K562 (cell line): ENCODE measurements at regions not wholly inside any gene's neighbourhood (a gene's known extent, or its start where the extent isn't known, plus 50 kb on each side); places are given as distances from the start of the nearest gene placed in this dataset.

Experiments used
- ATAC-seq: fragments of 200-7000 bp; cut with Tn5 transposase; 3 replicates; pipeline ENCODE4 v1.9.1; 2020; ENCODE audit warnings: moderate library complexity
- BruUV-seq: library from RNA; stranded (reverse); fragments of 400-500 nt; replicated peaks from 2 replicates; lab custom pipeline; 2021; lab: Mats Ljungman, UMichigan
- CTCF ChIA-PET: fragments of 300-600 bp; formaldehyde crosslinking; extraction: SDS; loops from one replicate; lab custom pipeline; 2021; ENCODE audit warnings: low intra/inter-chr PET ratio; lab: Yijun Ruan, JAX
- POLR2A ChIA-PET: fragments of 300-600, 350-650 bp; sonication (Branson Sonifier 250); formaldehyde crosslinking; extraction: SDS; loops from one replicate; lab custom pipeline; 2021; ENCODE audit warnings: antibody characterized with exemption, inconsistent platforms; lab: Yijun Ruan, JAX
- DNase-seq, 4 experiments: peaks; one replicate each; pipeline versions ENCODE4 v3.0.0 to v3.0.0-alpha.2; 2011 to 2018; ENCODE audit warnings: low spot score in 3 of 4, mixed read lengths in 3 of 4; ENCODE audit errors: extremely low read depth in 1 of 4
- FAIRE-seq: peaks from 2 replicates; lab custom pipeline; 2011; peaks lifted over from hg19 to GRCh38; lab: Jason Lieb, UNC
- H2AFZ ChIP-seq: 2 replicates; pipeline ENCODE4 v1.6.0; 2011; ENCODE audit warnings: low read depth, low read length, control low read depth, inconsistent platforms
- H3K27ac ChIP-seq: fragments of 200-600 bp; 3 replicates; pipeline ENCODE4 v1.8.0; 2011; ENCODE audit warnings: low read depth, mild to moderate bottlenecking, control low read depth, inconsistent platforms, low read length, moderate library complexity, mixed read lengths; ENCODE audit errors: extremely low read depth
- H3K27me3 ChIP-seq, 2 experiments: fragments of 300-600 bp in 1 of 2; 2 replicates in 1 of 2; 3 replicates in 1 of 2; pipeline versions ENCODE4 v1.6.0 to v1.8.0; 2011; ENCODE audit warnings: inconsistent platforms in 2 of 2, low read length in 2 of 2, mild to moderate bottlenecking in 1 of 2, mixed read lengths in 1 of 2, moderate library complexity in 1 of 2; ENCODE audit not compliant: control insufficient read depth in 2 of 2, insufficient read depth in 2 of 2
- H3K36me3 ChIP-seq: fragments of 300-600 bp; 3 replicates; pipeline ENCODE4 v1.8.0; 2011; ENCODE audit warnings: mild to moderate bottlenecking, low read length, inconsistent platforms; ENCODE audit not compliant: control insufficient read depth, insufficient read depth
- H3K4me1 ChIP-seq, 2 experiments: fragments of 200-600 bp in 1 of 2; replicated peaks in 1 of 2; 2 replicates in 1 of 2; 3 replicates in 1 of 2; pipeline versions ENCODE4 v1.5.1 to v1.8.0; 2011; ENCODE audit warnings: inconsistent platforms in 2 of 2, low read length in 2 of 2, mild to moderate bottlenecking in 1 of 2, mixed read lengths in 1 of 2, moderate library complexity in 1 of 2; ENCODE audit not compliant: control insufficient read depth in 2 of 2, insufficient read depth in 2 of 2
- H3K4me2 ChIP-seq: 2 replicates; pipeline ENCODE4 v1.6.1; 2011; ENCODE audit warnings: low read length, control low read depth, inconsistent platforms, mixed read lengths; ENCODE audit not compliant: insufficient read depth
- H3K4me3 ChIP-seq: fragments of 200-600 bp; sonication (generic), shearing (Covaris generic); 2 replicates; pipeline ENCODE4 v1.5.1; 2016; ENCODE audit warnings: control low read depth, inconsistent platforms
- H3K79me2 ChIP-seq: fragments of 200-600 bp; 3 replicates; pipeline ENCODE4 v1.8.0; 2011; ENCODE audit warnings: low read length, inconsistent platforms; ENCODE audit not compliant: control insufficient read depth, insufficient read depth
- H3K9ac ChIP-seq, 2 experiments: 2 replicates each; pipeline versions ENCODE4 v1.6.0 to v1.6.1; 2011; ENCODE audit warnings: low read depth in 2 of 2, low read length in 2 of 2, control low read depth in 1 of 2, inconsistent platforms in 1 of 2, mild to moderate bottlenecking in 1 of 2, mixed read lengths in 1 of 2; ENCODE audit not compliant: insufficient read depth in 1 of 2
- H3K9me1 ChIP-seq: one replicate; pipeline ENCODE4 v1.6.0; 2011; ENCODE audit warnings: inconsistent platforms, mild to moderate bottlenecking, low read length, moderate library complexity; ENCODE audit not compliant: control insufficient read depth, insufficient read depth
- H3K9me3 ChIP-seq: replicated peaks from 2 replicates; pipeline ENCODE4 v1.5.1; 2011; ENCODE audit warnings: low read depth, low read length, inconsistent platforms; ENCODE audit not compliant: control insufficient read depth, insufficient read depth
- H4K20me1 ChIP-seq: replicated peaks from 2 replicates; pipeline ENCODE4 v1.6.1; 2011; ENCODE audit warnings: low read length, inconsistent platforms, mixed read lengths; ENCODE audit not compliant: control insufficient read depth, insufficient read depth
- DIDO1 ChIP-seq: fragments of 450-650 bp; IDR thresholded peaks from 2 replicates; pipeline ENCODE4 v1.6.1; 2016; ENCODE audit warnings: low read depth, missing biosample characterization, missing genetic modification characterization
- MAFG ChIP-seq: fragments of 450-650 bp; conservative IDR thresholded peaks from 2 replicates; pipeline ENCODE4 v1.6.1; 2016; ENCODE audit warnings: missing genetic modification characterization, missing compliant biosample characterization
- PHB ChIP-seq: fragments of 250-450 bp; sonication (Bioruptor Pico); IDR thresholded peaks from 2 replicates; pipeline ENCODE4 v1.5.0; 2021
- PPARD ChIP-seq: fragments of 250-450 bp; sonication (Bioruptor Pico); IDR thresholded peaks from 2 replicates; pipeline ENCODE4 v1.8.0; 2022; ENCODE audit warnings: inconsistent platforms, mild to moderate bottlenecking, moderate library complexity
- SIX5 ChIP-seq, 2 experiments: IDR thresholded peaks; 2 replicates each; pipeline ENCODE4 v1.6.1; 2011; ENCODE audit warnings: low read length in 2 of 2, borderline replicate concordance in 1 of 2, low read depth in 1 of 2, mild to moderate bottlenecking in 1 of 2, moderate library complexity in 1 of 2; ENCODE audit not compliant: insufficient read depth in 1 of 2
- ZNF134 ChIP-seq: fragments of 250-450 bp; sonication (Bioruptor Pico); conservative IDR thresholded peaks from 2 replicates; pipeline ENCODE4 v1.4.0; 2020
- ZNF239 ChIP-seq: fragments of 250-450 bp; sonication (Bioruptor Pico); IDR thresholded peaks from 2 replicates; pipeline ENCODE4 v1.4.0; 2020; ENCODE audit warnings: mild to moderate bottlenecking
- ZNF384 ChIP-seq: IDR thresholded peaks from 2 replicates; pipeline ENCODE4 v1.6.1; 2012; ENCODE audit warnings: low read depth, low read length, improper control_type of control experiment
- ZNF436 ChIP-seq: fragments of 250-450, 450-650 bp; sonication (Bioruptor Pico); formaldehyde crosslinking; IDR thresholded peaks from 2 replicates; pipeline ENCODE4 v1.7.0; 2020; ENCODE audit warnings: mild to moderate bottlenecking
- ZNF551 ChIP-seq: fragments of 250-450 bp; sonication (Bioruptor Pico); IDR thresholded peaks from 2 replicates; pipeline ENCODE4 v1.5.0; 2021; ENCODE audit warnings: mild to moderate bottlenecking, moderate library complexity
- ZSCAN32 ChIP-seq: fragments of 450-650 bp; formaldehyde crosslinking; IDR thresholded peaks from 2 replicates; pipeline ENCODE4 v1.4.0; 2020; ENCODE audit warnings: mild to moderate bottlenecking, moderate library complexity
- WGBS: fragments of 100-300 bp; shearing (Covaris generic); methylation state at CpG from one replicate; pipeline ENCODE4 v1.1.6; 2016; ENCODE audit warnings: low coverage, mixed read lengths; ENCODE audit not compliant: insufficient coverage; ENCODE audit errors: missing lambda C conversion rate; 5-methylcytosine and 5-hydroxymethylcytosine counted together
- in situ Hi-C: fragments of 300-500 bp; cut with MboI; formaldehyde crosslinking; loops from 4 replicates; pipeline ENCODE4 v1.15.0; 2018; ENCODE audit warnings: inconsistent platforms, mixed read lengths
- intact Hi-C: fragments of 100-400 bp; cut with micrococcal nuclease; formaldehyde crosslinking; loops from 2 replicates; pipeline ENCODE4 v1.14.2; 2022
- TF ChIP-seq, protein P1 (sequence below): IDR thresholded peaks from 2 replicates; pipeline ENCODE4 v1.6.1; 2012; ENCODE audit warnings: low read depth, low read length, improper control_type of control experiment, borderline replicate concordance
- TF ChIP-seq, protein P2 (sequence below): fragments of 450-650 bp; formaldehyde crosslinking; IDR thresholded peaks from 2 replicates; pipeline ENCODE4 v1.4.0; 2020; ENCODE audit warnings: mild to moderate bottlenecking, moderate library complexity
- TF ChIP-seq, protein P3 (sequence below): fragments of 250-450 bp; sonication (Bioruptor Pico); IDR thresholded peaks from 2 replicates; pipeline ENCODE4 v1.4.0; 2020

- no peak for TF ChIP-seq SIX5 (IDR thresholded peaks at IDR 0.05; ENCODE audit: borderline replicate concordance in 1 of 2, insufficient read depth in 1 of 2, low read depth in 1 of 2, low read length in 2 of 2)
- TF ChIP-seq MAFG (tag) = peak; percentile 50
- TF ChIP-seq ZNF239 = no peak
- no peak for TF ChIP-seq ZSCAN32 (CRISPR knock-in tag)
- no peak for TF ChIP-seq ZNF384
- no peak for TF ChIP-seq PPARD (CRISPR knock-in tag)
- no peak for TF ChIP-seq PHB
- TF ChIP-seq ZNF436 = no peak
- TF ChIP-seq ZNF551 (CRISPR knock-in tag) = no peak
- TF ChIP-seq, protein P1, sequence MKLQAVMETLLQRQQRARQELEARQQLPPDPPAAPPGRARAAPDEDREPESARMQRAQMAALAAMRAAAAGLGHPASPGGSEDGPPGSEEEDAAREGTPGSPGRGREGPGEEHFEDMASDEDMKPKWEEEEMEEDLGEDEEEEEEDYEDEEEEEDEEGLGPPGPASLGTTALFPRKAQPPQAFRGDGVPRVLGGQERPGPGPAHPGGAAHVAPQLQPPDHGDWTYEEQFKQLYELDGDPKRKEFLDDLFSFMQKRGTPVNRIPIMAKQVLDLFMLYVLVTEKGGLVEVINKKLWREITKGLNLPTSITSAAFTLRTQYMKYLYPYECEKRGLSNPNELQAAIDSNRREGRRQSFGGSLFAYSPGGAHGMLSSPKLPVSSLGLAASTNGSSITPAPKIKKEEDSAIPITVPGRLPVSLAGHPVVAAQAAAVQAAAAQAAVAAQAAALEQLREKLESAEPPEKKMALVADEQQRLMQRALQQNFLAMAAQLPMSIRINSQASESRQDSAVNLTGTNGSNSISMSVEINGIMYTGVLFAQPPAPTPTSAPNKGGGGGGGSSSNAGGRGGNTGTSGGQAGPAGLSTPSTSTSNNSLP = no peak
These were observed 910.1 kb downstream of the GALC start (continued) for GRCh38 chr14:87082917-87083316.

- H3K4me2 ChIP-seq = no peak overlapping the region
- ChIA-PET POLR2A (no interaction called here), CTCF (no interaction called here)
- ATAC-seq (no peak), DNase-seq (no peak), FAIRE-seq (no peak)
- H3K27me3 ChIP-seq = no peaks in the 10 kb centered on the region
- no peaks in the 10 kb centered on the region for H4K20me1 ChIP-seq
- no peaks in the 10 kb centered on the region for H3K79me2 ChIP-seq
- WGBS = 4% methylated on average over 6 of the region's 6 CpGs
- no peak overlapping the region for H3K4me3 ChIP-seq
- no peak overlapping the region for H3K27ac ChIP-seq
- H3K9me3 ChIP-seq = no peaks in the 10 kb centered on the region
- H3K4me1 ChIP-seq = no peaks in the 10 kb centered on the region
- BruUV-seq = no TSS peak
- H3K9me1 ChIP-seq = no peaks in the 10 kb centered on the region
- H3K36me3 ChIP-seq = no peaks in the 10 kb centered on the region
- H3K9ac ChIP-seq = no peak overlapping the region
- intact Hi-C loops (no loop called here), in situ Hi-C loops (no loop called here)
- no peak overlapping the region for H2AFZ ChIP-seq
- TF ChIP-seq ZNF134 (CRISPR knock-in tag) (no peak), DIDO1 (tag) (no peak)
- TF ChIP-seq, protein P2, sequence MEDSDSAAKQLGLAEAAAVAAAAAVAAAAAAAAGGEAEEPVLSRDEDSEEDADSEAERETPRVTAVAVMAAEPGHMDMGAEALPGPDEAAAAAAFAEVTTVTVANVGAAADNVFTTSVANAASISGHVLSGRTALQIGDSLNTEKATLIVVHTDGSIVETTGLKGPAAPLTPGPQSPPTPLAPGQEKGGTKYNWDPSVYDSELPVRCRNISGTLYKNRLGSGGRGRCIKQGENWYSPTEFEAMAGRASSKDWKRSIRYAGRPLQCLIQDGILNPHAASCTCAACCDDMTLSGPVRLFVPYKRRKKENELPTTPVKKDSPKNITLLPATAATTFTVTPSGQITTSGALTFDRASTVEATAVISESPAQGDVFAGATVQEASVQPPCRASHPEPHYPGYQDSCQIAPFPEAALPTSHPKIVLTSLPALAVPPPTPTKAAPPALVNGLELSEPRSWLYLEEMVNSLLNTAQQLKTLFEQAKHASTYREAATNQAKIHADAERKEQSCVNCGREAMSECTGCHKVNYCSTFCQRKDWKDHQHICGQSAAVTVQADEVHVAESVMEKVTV (CRISPR knock-in tag) = no peak
- TF ChIP-seq, protein P3, sequence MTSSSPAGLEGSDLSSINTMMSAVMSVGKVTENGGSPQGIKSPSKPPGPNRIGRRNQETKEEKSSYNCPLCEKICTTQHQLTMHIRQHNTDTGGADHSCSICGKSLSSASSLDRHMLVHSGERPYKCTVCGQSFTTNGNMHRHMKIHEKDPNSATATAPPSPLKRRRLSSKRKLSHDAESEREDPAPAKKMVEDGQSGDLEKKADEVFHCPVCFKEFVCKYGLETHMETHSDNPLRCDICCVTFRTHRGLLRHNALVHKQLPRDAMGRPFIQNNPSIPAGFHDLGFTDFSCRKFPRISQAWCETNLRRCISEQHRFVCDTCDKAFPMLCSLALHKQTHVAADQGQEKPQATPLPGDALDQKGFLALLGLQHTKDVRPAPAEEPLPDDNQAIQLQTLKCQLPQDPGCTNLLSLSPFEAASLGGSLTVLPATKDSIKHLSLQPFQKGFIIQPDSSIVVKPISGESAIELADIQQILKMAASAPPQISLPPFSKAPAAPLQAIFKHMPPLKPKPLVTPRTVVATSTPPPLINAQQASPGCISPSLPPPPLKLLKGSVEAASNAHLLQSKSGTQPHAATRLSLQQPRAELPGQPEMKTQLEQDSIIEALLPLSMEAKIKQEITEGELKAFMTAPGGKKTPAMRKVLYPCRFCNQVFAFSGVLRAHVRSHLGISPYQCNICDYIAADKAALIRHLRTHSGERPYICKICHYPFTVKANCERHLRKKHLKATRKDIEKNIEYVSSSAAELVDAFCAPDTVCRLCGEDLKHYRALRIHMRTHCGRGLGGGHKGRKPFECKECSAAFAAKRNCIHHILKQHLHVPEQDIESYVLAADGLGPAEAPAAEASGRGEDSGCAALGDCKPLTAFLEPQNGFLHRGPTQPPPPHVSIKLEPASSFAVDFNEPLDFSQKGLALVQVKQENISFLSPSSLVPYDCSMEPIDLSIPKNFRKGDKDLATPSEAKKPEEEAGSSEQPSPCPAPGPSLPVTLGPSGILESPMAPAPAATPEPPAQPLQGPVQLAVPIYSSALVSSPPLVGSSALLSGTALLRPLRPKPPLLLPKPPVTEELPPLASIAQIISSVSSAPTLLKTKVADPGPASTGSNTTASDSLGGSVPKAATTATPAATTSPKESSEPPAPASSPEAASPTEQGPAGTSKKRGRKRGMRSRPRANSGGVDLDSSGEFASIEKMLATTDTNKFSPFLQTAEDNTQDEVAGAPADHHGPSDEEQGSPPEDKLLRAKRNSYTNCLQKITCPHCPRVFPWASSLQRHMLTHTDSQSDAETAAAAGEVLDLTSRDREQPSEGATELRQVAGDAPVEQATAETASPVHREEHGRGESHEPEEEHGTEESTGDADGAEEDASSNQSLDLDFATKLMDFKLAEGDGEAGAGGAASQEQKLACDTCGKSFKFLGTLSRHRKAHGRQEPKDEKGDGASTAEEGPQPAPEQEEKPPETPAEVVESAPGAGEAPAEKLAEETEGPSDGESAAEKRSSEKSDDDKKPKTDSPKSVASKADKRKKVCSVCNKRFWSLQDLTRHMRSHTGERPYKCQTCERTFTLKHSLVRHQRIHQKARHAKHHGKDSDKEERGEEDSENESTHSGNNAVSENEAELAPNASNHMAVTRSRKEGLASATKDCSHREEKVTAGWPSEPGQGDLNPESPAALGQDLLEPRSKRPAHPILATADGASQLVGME = no peak
These were observed 912.0 kb downstream of the GALC start for GRCh38 chr14:87081004-87081403.
